ENCODE measurements at regions not wholly inside any gene's neighbourhood (a gene's known extent, or its start where the extent isn't known, plus 50 kb on each side); places are given as distances from the start of the nearest gene placed in this dataset.
A peak's percentile ranks its signal among the peaks of the same experiment; 100 is the strongest.

DNA sequence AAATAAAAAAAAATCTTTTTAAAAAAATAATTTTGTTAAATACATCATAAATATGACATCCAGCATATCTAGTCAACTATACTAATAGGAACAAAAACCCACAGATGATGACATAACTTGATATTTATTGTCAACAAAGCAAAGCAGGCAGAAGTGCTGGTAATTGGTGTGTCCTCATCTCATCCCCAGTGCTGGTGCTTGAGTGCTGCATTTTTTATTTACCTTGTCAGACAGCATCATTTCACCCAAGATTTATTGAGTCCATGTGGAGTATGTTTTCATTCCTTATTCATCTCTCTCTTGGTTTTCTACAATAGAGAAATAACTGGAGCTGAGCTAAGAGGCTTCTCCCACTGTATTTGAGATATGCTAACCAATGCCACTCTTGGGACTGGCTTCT, 191.6 kb upstream of the SLC14A2 start:
- TF ChIP-seq, protein P1, sequence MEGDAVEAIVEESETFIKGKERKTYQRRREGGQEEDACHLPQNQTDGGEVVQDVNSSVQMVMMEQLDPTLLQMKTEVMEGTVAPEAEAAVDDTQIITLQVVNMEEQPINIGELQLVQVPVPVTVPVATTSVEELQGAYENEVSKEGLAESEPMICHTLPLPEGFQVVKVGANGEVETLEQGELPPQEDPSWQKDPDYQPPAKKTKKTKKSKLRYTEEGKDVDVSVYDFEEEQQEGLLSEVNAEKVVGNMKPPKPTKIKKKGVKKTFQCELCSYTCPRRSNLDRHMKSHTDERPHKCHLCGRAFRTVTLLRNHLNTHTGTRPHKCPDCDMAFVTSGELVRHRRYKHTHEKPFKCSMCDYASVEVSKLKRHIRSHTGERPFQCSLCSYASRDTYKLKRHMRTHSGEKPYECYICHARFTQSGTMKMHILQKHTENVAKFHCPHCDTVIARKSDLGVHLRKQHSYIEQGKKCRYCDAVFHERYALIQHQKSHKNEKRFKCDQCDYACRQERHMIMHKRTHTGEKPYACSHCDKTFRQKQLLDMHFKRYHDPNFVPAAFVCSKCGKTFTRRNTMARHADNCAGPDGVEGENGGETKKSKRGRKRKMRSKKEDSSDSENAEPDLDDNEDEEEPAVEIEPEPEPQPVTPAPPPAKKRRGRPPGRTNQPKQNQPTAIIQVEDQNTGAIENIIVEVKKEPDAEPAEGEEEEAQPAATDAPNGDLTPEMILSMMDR (conservative IDR thresholded peaks at IDR 0.05; ENCODE audit: low read depth) = no peak
- ChIA-PET POLR2A (ENCODE audit: low non-redundant PET) (no interaction called here), CTCF (no interaction called here)
- DNase-seq (ENCODE audit: low spot score) = no peak
- no peak overlapping the region for H3K27ac ChIP-seq

DNA sequence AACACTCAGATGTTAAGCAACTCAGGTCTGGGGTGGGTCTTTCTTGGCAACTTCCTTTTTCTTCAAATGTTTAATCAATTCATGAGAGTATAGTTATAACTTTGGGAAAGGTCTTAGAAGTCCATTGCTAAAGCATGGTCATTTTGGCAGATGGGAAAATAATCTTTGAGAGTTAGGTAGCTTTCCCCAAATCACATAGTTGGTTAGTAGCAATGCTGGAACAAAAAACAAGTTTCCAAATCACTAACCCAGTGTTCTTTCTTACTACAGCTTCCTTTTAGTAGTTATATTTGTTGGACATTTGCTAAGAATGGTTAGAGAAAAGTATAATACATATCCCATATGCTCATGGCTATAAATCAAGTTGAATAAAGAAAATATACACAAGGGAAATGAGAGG, 185.2 kb upstream of the SLC14A2 start:
- ChIA-PET POLR2A (ENCODE audit: low non-redundant PET) (no interaction called here), CTCF (no interaction called here)
- no peak overlapping the region for H3K27ac ChIP-seq
- TF ChIP-seq, protein P1 (conservative IDR thresholded peaks at IDR 0.05; ENCODE audit: low read depth) = no peak
- DNase-seq (ENCODE audit: low spot score) = no peak

DNA sequence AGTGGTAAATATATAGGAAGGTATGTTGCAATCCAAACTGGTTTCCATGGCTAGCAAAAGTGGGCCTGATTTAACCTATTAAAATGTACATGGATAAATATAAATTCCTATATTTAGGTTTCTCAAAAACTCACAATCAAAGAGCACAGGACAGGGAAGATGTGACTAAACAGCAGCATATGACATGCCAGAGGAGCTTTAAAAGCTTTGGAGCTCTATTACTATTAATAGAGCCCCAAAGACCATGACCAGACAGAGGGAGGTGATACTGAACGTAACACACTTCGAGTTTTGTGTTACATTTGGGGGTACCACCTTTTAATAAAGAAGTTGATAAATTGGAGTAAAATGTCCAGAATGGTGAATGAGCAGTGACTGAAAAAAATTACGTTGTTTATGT, 179.5 kb upstream of the SLC14A2 start:
- POLR2A ChIA-PET (ENCODE audit: low non-redundant PET) = no interaction called here
- DNase-seq (ENCODE audit: low spot score) = no peak
- H3K27ac ChIP-seq = no peak overlapping the region
- CTCF ChIA-PET = no interaction called here
- TF ChIP-seq, protein P1 (conservative IDR thresholded peaks at IDR 0.05; ENCODE audit: low read depth) = no peak

DNA sequence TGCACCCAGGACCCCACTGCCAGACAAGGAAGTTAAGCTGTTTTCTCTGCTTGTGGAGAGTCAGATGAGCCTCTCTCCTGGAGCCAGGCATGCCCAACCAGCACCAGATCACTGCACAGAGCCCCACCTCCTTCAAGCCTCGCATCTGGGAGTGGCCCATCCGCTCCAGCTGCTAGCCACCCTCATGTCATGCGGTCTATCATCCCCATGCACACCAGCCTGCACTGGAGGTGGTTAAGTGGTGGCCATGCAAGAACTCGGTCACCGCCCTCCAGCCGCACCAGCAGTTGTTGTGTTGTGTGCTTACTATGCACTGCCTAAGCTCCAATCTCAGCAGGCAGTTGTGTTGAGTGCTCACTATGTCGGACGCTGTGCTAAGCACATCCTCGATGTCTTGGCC, 177.9 kb upstream of the SLC14A2 start:
- ChIA-PET POLR2A (ENCODE audit: low non-redundant PET) (no interaction called here), CTCF (no interaction called here)
- no peak for DNase-seq (ENCODE audit: low spot score)
- no peak overlapping the region for H3K27ac ChIP-seq
- TF ChIP-seq, protein P1 (conservative IDR thresholded peaks at IDR 0.05; ENCODE audit: low read depth) = no peak

DNA sequence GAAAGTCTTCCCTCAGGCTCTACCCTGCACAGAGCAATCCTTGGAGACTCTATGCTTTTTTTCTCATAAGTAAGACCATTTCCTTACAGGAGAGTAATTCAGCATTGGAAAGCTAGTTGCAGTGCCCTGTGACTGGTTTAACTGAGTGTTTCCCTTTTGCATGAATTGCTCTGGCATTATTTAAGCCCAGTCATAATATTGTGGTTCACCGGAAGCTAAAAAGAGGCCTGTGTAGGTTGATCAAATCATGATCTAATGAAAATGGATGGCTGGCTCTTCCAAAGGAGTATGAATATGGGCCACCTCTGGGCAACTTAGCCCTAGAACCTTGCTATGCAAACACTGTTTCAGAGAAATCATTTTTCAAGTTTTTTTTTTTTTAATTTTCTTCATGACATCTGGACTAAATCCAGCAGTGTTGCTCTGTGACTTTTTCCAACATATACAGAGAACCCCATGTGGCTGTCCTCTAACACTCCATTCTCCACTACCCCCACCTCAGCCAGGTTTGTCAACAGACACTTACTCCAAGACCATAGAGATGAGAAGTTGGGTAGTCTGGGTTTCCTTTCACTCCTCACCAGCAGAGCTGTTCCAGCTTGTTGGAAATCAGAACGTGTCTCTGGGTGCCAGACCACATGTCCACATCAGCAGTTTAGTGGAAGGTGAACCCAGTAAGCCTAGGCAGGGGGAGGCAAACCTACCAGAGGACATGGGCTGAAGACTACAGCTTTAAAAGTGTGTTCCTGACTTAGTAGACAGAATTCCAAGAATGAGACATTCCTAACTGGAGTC, 175.2 kb upstream of the SLC14A2 start:
- no peak for DNase-seq (ENCODE audit: low spot score)
- TF ChIP-seq, protein P1 (conservative IDR thresholded peaks at IDR 0.05; ENCODE audit: low read depth) = no peak
- ChIA-PET CTCF (interaction anchor here (0.5 kb wide), 1 partner anchor 94 kb away, joined by 3 read pairs; no protein-coding TSS in a partner anchor), POLR2A (ENCODE audit: low non-redundant PET) (no interaction called here)
- H3K27ac ChIP-seq = no peak overlapping the region

DNA sequence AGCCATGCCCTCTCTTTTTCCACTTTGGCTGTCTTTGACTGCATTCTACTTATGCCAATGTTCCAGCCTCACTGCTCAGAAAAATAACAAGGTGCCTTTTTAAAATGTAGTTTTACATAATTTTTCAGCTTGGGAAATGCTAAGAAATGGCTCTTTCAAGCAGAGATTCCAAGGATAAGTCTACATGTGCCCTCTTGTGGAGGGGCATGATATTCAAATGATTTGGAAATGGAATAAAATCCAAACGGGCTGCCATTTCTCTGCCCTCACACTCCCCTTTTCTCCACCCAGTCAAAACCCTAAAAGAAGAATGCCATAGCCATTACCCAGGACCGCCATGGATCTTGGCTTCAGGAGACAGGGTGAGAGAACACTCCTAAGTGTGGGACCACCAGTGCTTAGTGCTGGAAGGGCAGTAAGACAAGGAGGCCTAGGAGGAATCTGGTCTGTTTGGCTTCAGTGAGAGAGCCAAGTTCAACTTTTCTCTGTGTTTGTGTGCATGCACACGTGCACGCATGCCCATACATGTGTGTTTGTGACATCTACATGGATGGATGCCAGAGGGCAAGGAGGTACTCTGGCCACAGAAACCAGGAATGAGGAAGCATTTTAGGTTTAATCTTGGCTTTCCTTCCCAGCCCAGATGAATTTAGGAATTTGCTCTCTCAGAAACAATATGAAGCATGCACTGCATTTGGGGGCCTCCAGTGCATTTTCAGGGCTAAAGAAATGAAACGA, 174.0 kb upstream of the SLC14A2 start:
- DNase-seq (ENCODE audit: low spot score) = peak; percentile 9
- no peak overlapping the region for H3K27ac ChIP-seq
- TF ChIP-seq, protein P1 (conservative IDR thresholded peaks at IDR 0.05; ENCODE audit: low read depth) = 0 out of 2 replicates have a peak, but pooled peaks have one; percentile 10
- ChIA-PET CTCF (no interaction called here), POLR2A (ENCODE audit: low non-redundant PET) (no interaction called here)
